Dedifferentiated amniotic fluid mesenchymal stem cell (primary cell): ENCODE measurements at regions not wholly inside any gene's neighbourhood (a gene's known extent, or its start where the extent isn't known, plus 50 kb on each side); places are given as distances from the start of the nearest gene placed in this dataset.

Experiments
- DNase-seq: peaks from one replicate; pipeline ENCODE4 v3.0.0-alpha.2; 2016; ENCODE audit errors: extremely low spot score

DNA sequence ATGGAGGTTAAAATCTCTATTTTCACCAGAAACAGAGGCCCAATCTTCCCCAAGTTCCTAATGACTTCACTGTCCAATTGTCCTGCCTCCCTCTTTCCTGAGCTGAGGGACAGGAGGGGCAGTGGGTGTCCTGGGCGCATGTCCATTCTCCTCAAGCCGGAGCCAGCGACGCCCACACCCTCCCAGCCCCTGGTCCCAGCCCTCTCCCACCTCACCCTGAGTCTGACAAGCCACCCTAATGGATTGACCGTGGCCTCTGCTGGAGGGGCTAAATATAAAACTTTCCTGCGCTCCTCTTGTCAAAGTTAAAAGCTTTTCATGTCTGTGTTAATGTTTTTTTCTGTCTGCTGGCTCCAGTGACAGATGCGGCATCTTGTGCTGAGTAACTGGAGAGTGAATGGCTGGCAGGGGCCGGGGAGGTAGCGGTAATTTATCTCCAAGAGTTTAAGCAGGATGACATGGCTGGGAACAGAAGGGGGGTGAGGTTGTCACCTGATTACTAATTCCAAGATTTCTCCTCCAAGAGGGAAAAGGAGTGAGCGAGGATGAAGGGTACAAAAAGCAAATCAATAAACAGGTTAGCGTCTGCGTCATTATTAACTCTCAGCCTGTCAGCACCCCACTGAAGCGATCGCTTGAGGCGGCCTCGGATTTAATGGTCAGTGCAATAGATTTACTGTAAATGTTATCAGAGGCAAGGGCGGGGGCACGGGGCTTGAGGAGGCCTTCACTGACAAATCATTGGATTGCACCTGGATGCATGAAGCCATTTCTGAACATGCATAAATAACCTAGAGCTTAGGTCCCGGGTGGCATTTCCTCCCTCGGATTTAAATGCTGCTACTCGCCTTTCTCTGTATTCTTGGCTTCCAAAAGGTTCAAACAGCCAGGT, 118.1 kb upstream of the MAFB start:
- no peak for DNase-seq

DNA sequence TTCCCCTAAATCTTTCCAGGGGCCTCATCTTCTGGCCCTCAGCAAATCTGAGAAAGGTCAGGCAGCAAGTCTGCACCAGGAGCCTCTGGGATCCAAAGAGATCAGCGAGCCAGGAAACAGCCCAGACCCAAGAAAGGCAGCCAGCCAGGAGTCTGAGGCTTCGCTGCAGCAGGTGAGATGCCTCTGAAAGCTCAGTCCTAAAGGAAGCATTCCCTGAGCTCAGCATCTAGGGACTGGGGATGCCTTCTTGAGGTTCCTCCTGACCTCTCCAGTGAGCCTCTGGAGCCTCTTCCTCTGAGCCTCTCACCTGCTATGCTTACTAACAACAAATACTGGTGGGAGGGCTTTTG, 118.8 kb upstream of the MAFB start:
- no peak for DNase-seq

DNA sequence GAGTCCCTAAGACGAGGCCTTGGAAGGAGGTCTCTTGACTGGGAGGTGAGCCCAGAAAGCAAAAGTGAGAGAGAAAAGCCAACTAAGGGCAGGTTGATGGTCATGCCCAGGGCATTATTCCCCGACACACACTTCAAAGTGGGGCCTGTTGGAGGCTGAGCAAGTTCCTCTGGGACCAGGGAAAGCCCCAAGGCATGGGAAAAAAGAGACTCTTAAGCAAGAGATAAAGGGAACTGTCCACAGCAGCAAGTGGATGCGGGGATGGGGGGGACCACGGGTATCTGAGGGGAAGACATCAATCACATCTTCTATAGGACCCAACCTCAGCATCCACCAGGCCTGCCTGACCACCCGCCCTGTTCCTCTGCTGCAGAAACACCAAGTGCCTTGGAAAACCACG, 119.9 kb upstream of the MAFB start:
- no peak for DNase-seq

DNA sequence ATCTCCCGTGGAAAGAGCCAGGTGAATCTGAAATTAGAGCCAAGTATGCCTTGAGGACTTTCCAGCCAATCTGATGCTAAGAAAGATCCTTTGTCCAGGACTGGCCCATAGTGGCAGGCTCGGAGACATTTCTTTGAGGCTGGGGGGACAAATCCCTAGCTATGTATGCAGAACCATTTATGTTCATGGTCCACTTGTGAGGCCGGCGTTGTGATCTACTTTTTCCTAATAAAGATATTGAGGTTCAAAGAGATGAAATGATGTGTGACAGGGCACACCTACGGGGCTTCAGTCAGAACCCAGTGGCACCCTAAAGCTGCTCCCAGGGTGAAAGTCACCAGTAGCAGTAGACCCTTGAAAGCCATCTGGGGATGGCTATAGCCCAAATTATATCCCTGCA, 120.3 kb upstream of the MAFB start:
- DNase-seq, result no peak

DNA sequence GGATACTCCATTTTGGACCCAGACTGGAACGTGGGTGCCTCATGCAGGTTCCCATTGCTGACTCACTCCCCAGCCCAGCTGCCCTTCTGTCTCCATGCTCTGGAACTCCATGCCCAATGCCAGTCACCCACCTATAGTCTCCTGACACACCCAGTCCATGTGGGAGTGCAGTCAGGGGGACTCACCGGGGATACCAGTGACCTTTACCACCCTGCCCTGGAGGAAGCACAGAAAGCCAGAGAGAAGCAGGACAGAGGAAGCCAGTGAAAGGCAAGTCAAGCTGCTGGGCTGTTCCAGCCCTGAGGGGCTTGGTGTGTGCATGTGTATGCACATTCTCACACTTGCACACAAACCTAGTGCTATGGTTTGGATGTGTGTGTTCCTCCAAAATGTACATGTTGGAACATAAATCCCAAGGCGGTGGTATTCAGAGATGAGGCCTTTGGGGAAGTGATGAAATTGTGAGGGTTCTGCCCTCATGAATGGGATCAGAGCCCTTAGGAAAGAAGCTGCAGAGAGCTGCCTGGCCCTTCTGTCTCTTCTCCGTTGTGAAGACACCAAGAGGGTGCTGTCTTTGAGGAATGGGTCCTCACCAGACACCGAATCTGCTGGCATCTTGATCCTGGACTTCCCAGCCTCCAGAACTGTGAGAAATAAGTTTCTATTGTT, 121.4 kb upstream of the MAFB start:
- no peak for DNase-seq

DNA sequence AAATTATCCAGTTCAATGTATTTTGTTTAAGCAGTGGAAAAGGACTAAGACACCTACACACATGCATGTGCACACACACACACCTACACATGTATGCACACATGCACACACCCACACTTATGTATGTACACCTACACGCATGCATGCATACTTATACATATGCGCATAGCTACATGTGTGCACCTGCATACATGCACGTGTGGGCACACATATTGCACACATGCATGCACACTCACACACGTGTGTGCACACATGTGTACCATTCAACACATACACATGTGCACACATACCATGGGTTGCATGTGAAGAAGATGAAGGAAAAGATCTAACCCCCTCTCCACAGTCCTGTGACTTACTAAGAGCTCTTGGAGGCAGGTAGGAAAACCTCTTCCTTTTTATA, 122.0 kb upstream of the MAFB start:
- DNase-seq, result no peak

DNA sequence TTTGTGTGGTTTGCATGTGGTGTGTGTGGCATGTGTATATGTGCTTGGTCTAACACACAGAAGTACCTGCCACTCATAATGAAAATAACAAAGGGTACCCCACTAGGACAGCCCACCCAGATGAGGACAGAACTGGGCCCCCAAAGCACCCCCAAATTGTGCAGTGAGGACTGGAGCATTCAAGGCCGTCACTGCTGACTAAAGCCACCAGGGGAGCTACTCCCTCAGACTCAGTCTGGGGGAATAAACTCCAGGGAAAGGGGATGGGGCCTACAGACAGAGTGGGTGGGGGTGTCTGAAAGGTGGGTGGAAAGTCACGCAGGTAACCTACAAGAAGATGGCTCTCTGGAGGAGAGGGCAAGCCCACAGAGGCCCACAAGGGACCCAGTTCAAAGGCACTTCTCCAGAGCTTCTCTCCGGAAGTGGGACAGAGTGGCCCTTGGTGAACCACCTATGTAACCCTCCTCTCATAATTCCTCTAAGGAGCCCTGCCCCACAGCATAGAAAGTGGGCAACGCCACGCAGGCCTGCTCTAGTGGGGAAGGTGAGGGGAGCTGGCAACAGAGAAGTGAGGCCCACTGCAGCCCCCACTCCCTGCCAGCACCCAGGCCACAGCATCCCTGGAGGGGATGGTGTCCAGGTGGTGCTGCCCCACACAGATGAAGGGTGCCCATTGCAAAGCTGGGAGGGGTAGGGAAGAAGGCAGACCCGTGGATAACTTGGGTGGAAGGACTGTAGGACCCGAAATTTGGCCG, 122.8 kb upstream of the MAFB start:
- DNase-seq, result no peak

DNA sequence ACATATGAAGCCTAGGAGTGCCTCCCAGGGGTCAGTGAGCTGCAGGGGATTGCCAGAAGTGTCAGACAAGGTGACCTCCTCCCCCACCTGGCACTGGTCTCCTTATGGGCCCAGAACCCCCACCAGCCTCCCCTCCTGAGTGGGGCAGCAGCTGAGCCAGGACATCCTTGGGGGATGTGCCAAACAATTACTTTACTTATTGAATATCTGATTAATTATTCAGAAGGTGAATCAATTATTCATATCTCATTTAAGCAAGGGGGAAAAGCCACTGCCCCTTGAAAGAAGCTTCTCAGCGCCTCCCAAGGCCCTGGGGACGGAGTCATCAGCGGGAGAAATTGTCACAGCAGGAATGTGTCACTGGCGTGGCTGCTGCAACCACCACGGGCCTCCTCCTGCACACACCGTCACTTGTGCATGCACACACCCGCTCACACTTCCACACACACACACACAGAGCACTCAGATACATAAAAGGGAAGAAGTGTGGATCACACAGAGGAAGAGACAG, 123.4 kb upstream of the MAFB start:
- no peak for DNase-seq

DNA sequence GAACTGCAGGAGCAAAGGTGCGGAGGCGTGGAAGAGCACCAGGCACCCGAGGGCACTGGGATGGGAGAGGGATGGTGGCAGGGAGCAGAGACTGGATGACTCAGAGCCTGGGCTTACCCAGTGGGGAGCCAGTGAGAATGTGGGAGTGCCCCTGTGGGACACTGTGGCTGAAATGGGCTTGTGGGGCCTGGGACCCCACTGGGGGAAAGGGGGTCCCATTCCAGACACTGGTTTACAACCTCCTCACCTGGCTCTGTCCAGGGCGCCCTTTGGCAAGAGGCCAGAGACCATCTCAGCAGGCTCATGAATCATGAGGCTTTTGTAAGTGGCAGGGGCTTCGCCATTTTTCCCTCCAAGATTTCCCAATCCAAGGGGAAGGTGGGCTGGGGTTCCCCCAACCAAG, 124.0 kb upstream of the MAFB start:
- DNase-seq, result no peak

DNA sequence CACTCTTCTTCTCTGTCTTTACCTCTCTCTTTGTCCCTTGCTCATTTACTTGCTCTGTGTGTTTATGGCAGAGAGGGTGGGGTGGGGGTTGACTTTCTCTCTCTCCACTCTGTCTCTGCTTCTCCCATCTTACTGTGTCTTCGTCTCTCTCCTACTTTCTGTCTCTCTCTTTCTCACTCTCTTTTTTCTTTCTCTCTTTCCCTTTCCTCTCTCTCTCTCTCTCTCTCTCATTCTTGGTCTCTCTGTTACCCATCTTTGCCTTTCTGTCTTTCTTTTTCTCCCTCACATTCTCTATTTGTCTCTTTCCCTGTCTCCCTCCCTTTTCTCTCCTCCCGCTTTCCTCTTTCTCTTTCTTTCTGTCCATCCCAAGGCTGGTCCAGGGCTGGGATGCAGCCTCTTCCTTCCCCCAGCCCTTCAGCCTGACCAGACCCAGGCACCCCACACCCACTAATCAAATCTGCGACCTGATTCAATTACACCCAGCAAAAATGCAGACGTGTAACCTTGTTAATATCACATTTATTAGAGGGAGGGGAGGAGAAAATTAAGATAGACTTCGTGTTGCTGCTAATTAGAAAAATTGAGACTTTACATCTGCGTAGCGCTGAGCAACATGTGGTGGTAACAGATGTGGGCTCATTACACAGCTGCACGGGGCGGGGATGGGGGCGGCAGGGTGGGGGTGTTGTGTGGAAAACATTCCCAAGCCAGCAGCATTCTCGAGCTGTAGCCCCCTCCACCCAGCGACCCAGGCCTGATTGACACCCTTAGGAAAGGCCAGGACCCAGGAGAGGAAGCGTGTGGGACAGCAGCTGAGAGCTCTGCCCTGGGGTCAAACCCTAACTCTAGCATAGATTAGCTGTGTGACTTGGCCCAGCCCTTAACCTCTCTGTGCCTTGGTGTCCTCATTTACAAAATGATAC, 124.9 kb upstream of the MAFB start:
- DNase-seq, result no peak

DNA sequence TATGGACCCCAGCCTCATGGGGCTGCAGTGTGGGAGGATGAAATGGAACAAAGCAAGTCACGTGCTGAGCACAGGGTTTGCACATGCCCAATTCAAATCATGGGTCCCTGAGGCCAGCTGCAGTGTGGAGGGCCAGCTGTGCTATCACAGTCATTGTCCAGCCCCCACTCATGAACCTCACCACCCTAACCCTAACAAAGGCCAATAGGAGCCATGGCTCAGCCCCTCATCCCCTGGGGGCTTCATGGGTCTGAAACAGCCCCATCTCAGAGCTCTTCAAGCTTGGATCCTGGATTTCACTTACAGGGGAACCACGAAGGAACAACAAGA, 125.6 kb upstream of the MAFB start:
- DNase-seq, result no peak

DNA sequence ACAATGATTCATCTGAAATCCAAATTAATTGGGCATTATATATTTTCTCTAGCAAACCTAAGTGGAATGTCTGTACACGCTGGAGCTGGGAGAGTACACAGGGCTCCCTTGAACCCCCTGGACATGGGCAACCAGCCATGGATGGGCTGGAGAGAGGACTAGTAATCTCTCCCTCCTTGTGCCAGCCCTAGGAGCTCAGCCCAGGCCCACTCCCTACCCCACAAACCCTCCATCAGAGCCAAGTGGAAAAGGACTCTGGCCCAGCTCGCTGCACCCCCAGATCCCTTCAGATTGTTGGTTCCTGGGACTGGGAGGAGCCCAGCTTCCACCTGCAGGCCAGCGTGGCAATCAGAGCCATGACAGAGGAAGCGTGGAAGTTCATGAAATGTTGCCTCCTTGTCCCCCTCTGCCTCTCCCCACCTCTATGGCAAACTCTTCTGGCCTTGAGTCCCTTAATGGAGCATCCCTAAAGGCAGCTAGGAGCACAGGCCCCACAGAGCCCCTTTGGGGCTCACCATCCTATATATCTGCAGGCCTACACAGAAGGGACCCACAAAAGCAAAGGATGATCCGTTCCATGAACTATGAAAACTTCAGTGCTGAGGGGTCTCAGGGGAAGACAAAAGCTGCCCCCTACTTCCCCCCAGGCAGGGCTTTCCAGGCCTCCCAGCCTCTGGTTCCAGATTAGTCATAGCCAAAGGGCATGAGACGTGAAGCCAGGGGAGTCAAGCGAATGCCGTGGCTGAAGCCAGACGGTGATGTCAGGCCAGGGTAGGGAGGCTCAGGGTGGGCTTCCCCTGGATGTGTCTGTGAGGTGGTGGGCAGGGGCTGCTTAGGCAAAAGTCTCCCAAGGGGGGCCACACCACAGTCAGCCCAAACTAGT, 126.4 kb upstream of the MAFB start:
- no peak for DNase-seq

DNA sequence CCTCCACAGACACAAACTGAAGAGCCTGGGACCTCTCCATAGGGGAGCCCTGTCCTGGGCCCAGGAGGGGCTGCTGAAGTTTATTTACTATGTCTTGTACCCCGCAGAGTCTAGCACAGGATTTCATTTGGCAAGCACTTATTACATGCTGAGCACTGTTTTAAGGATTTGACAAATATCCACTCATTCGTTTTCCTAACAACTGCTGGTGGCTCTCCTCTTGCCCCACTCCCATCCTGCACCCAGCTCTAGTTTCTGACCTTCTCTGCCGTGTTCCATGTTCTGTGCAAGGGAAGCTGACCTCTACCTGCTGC, 127.0 kb upstream of the MAFB start:
- no peak for DNase-seq

DNA sequence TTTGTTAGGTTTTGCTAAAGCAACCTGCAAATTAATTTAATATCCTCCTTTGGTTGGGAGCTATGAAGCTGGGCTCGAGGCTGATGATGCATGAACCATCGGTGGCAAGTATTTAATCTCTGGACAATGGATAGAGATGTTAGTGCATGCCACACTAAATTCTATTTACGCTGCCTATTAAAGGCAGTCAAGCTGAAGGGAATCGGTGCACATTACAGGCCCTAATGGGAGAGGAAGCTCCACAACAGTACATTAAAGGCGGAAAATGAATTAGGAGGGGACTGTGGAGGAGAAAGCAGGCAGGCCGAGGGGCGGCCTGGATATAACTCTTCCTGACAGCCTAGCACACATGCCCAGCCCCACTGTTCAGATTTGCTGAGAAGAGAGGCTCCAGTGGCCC, 132.4 kb upstream of the MAFB start:
- DNase-seq, result no peak

DNA sequence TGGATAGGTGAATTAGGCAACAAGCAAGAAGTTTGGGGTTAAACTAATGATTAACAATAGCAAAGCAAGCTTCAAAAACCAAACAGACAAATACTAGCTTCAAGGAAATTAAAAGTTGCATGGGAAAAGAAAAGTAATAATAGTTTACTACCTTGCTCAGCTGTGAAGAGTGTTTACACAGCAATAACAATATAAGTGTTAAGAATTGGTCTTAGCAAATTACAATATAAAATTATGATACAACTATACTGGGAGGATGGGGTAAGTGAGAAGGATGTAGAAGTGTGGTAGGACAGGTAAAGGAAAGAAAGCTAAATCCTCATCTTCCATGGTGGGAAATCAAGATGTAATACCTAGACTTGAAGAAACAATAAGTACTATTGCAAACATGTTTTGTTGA, 137.7 kb upstream of the MAFB start:
- no peak for DNase-seq

DNA sequence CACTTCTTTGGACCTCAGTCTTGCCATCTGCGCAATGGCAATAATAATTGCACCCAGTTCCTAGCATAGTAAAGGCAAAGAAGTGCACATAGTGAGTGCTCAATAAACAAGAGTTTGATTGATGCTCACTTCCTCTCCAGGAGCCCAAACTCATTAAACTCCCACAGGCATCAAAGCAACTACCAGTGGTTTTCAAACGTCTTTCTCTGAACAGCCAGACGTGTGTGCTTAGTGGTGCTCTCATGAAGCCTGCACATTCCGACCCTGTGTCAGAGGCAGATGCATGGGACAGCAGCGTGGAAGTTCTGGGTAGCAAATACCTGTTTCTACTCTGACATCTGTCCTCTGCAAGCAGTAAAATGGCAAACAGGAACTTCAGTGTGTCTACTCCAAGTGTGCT, 146.3 kb upstream of the MAFB start:
- DNase-seq, result no peak

DNA sequence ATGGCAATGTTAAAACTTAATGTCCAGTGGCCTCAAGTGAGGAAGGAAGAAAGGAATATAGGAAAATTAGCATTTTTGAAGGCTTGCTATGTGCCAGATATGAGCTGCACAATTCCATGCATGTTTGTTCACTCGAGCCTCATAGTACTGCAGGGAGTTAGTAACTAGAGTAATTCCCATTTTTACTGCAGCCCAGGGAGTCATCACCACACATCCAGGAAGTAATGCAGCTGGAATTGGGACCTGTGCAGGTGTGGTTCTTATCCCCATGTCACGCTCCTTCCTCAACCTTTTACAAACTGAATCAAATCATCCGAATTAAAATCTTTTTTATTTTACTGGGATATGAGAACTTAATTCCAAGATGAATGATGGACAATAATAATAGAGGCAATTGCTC, 149.5 kb upstream of the MAFB start:
- DNase-seq, result no peak

DNA sequence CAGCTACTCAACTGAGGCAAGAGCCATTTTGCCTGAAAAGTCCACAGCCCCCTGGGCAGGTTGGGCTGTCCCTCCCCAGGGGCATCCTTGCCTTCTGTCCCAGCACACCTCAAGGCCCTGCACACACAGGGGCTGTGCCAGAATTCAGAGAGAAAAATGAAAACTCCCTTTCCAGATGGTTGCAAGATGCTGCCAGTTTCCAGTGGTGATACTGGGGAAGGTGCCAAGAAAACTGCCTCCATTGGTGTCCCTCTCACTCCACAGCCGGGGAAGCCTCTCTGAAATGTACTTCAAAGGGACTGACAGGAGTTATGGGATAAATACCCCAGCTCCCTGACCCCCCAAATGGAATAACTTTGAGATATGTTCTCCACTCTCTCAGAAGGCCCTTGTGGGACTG, 154.2 kb upstream of the MAFB start:
- DNase-seq, result no peak

DNA sequence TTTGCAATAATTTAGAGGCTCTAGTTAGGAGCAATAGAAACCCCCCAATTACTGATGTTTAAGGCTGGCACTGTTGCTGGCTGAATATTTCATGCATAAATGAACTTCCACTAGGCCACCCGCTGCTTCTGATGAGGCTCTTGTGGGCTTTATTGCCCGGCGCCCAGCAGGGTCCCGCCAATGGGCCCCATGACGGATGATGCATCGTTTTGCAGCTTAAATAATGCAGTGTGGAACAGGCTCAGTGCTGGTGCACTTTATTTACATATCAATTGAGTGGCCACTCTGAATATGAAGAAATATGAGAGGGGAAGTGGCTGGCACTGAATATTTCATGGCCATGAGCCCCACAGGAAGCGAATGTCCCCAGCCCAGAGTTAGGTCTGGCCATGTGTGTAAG, 155.3 kb upstream of the MAFB start:
- DNase-seq, result no peak

DNA sequence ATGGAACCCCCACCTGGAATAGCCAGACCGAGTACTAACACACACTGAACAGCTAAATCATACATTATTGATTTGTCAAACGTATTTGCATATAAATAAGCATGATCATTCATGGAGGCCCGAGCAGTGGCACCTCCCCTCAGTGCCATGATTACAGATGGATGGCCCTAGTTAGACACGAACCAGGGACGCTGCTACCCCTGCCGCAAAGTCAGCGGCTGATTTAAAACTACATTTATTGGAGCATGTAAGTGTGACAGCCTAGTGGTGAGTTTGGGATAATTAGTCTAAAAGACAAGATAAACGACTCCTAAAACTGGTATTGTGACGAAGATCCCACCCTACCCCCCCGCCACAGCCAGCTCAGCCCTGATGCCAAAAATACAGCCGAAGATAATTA, 159.1 kb upstream of the MAFB start:
- DNase-seq, result no peak

DNA sequence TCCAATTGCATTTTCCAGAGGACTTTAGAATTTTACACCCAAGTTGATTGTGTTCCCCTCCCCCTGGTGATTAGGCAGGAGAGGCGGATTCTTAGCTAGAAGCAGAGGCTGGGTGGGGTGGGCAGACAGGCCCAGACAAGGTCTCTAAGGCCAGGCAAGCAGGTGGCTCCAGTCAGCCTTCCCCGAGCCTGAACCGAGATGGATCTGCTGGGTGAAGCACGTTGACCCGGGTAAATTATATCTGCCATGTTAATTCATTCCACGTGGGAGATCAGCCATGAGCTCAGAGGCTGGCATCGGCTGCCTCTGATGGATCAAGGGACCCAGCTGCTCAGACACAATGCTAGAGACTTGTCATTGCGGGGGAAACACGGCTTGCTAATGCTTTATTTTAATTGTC, 159.5 kb upstream of the MAFB start:
- no peak for DNase-seq
